GM21367 (cell line): ENCODE measurements at regions not wholly inside any gene's neighbourhood (a gene's known extent, or its start where the extent isn't known, plus 50 kb on each side); places are given as distances from the start of the nearest gene placed in this dataset.

Experiments used
- ATAC-seq: cut with Tn5 transposase; IDR thresholded peaks from one replicate; pipeline ENCODE4 v1.9.1; 2021; ENCODE audit not compliant: unreplicated experiment

DNA sequence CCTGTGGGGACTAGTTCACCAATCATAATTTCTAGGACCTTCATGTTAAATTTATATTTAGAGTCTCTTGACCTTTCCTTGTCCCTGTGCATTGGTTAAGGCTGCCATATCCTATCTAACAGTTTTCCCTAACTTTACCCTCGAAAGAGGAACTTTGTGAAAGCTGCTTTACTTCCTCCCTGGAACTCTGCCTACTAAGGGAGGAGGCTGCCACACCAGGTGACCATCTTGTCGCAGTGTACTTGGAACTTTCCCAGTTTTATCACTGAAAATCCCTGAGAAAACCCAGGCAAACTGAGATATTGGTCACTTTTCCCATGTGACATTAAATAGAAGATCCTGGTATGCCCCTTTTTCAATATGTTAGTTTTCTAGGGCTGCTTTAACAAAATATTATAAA is 317.6 kb upstream of the TSHZ2 start:
- no peak for ATAC-seq

DNA sequence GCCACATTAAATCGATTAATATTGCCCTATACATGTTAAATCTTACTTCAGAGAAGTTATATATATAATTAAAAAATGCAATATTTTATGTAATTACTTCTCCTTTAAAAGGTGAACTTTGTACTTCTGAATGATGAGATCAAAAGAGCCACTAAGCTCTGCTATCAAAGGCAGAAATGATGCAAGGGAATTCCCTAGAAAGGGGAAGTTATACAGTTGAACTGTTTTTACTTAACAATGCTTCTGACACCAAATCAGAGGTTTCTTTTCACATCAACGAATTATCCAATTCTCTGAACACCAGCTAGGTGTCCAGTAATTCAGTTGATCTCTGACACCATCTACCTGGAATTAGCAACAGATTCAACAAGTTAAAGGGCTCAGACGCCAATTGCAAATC is 319.9 kb upstream of the TSHZ2 start:
- ATAC-seq, result no peak

DNA sequence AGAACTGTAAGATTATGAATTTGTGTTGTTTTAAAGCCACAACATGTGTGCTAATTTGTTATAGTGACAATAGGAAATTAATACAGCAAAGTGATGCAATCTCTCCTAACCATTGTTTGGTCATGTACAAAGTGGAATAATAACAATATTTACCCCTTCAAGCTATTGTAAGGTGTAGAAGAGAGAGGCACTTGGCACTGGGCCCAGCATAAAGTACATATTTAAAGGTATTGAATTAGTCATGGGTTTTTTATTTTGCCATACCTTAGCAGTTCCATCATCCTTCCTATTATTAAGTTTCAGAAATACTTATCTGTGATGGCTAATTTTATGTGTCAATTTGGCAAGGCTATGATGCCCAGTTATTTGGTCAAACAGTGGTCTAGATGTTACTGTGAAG is 322.4 kb upstream of the TSHZ2 start:
- ATAC-seq, result no peak

DNA sequence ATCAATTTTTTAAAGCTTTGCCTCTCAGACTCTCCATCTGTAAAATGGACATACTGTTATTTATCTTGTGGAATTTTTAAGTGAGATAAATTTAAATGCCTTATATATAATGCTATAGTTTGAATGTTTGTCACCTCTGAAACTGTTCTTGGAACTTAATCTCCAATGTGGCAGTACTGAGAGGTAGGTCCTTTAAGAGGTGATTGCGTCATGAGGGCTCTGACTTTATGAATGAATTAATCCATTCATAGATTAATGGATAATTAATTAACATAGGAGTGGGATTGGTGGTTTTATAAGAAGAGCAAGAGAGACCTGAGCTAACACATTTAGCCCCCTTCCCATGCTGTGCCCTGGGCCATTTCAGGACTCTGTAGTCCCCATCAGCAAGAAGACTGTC is 326.3 kb upstream of the TSHZ2 start:
- ATAC-seq, result no peak

DNA sequence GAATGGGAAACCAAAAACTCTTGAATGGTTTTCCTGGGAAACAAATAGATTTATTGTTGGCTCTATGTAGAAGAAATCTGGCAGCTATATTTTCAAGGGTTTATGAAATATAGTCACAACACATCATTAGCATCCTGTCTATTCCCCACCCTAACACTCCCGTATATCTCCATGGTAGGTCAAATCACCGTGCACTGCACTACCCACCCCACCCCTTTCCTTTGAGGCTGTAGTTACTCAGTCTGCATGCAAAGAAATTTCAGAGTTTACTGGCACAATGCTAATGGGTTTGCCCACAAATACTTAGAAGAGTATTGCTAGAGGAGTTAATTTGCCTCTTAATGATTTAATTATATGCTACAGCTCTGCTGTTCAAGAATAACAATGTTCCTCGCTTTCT is 329.1 kb upstream of the TSHZ2 start:
- ATAC-seq, result no peak

DNA sequence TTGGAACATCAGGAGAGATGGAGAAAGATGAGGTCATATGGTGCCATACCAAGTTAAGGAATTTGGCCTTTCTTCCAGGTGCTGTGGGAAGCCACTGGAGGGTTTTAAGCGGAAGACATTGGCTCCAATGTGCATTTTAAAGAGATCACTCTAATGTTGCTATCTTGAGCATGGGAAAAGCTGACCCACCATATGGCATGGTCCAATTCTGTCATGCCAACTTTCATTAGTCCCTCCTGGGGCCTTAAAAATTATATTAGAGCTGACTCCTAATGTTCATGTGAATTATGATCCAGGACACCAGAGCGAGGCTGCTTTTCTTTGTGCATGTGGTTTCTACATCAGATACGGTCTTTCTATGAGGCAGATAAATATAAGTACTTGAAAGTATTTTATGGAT is 335.0 kb upstream of the TSHZ2 start:
- ATAC-seq, result no peak

DNA sequence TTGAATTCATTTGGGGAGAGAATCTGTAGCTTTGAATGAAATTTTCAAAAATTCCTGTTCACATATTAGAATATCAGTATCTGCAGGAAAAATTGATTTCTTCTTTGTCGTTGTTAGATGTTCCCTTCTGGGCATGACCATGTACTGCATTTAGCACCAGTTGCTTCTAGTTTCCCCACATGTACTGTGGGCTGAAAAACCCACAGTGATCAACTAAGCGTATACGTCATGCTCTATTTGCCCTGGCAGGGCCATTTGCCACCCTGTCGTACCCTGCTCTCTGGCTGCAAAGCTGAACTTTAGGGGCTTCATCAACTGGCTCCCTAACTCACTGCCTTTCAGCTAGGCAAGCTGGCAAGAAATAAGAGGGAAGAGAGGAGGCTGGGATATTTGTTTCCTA is 340.7 kb upstream of the TSHZ2 start:
- ATAC-seq, result no peak

DNA sequence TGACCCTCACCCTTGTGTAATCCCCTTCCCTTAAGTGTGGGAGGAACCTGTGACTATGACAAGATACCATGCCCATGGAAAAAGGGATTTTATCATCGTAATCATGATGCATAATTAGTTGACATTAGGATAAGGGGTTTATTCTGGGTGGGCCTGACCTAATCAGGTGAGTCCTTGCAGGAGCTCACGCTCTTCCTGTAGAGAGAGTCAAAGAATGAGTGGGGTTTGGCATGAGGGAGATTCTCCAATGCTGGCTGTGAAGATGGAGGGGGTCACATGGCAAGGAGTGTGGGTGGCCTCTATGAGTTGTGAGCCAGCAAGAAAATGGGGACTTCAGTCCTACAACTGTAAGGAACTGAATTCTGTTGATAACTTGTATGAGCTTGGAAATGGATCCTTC is 342.0 kb upstream of the TSHZ2 start:
- ATAC-seq, result no peak

DNA sequence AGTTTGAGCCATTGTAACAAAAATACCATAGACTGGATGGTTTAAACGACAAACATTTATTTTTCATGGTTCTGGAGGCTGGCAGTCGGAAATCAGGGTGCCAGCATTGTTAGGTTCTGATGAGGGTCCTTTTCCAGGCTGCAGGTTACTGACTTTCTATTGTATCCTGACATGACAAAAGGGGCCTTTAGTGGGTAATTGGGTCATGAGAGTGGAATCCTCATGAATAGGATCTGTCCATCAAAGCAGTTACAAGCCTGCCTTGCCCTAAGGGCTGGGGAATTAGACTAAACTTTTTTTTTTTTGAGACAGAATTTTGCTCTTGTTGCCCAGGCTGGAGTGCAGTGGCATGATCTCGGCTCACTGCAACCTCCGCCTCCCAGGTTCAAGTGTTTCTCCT is 347.9 kb upstream of the TSHZ2 start:
- no peak for ATAC-seq

DNA sequence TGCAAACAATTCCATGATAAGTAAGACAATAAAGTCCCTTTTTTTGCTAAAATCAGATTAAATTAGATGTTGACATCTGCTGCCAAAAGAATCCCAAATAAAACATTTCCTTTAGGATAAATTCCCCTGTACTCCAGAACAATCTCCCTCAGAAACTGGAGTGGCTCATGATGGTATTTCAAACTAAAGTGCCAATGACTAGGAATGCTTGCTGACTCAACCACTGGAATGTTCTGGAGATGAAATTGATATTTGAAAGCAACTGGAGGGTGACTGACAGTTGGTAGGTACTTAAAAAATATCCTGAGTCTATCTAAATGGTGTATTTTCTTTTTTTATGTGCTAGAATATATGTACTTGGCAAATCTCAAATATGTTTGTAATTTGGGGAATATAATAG is 350.1 kb upstream of the TSHZ2 start:
- ATAC-seq, result no peak

DNA sequence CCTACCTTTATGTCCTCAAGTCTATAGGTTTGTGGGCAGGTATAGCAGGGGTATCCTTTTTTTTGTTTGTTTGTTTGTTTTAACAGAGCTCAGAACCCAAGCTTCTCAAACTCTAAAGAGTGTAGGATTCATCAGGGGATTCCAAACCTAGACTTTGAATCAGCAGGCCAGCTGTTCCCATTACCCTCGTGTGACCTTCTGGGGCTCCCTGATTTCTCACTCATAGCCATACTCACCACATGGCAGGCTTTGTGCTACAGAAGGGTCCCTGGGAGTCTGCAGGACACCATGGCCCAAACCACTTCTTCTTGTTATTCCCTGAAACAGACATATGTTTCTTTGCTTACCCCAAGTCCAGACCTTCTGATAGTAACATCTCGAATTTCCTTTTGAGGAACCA is 350.8 kb upstream of the TSHZ2 start:
- ATAC-seq, result no peak

DNA sequence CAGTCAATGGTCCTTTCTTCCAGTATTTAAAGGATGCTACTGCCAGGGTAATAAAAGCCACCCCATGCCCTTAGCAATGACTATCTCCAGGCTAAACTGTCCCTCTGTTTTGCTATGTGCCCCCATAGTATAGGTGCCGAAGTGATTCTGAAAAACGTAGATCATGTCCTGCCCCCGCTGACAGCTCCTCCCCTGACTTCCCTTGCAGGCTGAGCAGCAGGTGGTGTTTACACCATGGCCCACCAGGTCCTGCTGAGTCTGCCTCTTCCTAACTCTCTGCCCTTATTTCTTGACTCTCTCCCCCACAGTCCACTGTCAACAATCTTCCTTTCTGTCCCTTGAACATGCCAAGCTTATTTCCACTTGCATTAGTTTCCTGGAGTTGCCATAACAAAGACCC is 352.5 kb upstream of the TSHZ2 start:
- ATAC-seq, result no peak

DNA sequence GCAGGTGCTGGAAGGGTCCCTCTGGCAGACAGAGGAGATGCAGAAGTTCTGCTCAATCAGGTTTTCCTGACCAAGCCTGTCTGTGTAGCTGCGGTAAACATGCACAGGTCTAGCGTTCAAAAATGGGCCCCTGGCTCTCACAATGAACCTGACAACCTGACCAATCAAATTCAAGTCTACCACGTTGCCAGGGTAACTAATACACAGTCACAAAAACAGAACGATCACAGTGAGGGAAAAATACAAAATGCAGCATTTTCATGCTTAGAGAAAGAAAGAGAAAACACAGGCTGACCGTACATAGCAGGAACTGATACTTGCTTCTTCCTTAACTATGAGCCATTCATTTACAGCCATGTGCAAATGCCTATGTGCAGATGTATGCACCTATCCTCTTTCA is 353.1 kb upstream of the TSHZ2 start:
- ATAC-seq, result no peak

DNA sequence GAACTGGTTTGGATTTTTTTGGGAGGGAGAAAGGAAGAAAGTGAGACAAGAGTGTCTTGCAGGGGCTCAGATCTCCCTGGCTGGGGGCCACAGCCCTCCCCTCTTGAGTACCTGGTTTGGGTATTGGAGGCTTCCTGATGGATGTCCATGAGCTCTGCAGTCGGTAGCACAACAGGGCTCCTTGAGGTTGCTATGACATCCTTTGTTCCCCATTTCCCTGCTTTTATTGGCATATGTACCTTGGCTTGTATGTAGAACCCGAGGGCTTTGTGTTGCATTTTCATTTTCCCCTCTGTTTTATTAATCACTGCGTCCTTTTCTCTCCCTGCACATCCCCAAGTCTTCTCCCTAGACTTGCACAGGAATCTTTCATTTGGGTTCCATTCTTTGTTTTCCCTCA is 355.5 kb upstream of the TSHZ2 start:
- ATAC-seq, result no peak

DNA sequence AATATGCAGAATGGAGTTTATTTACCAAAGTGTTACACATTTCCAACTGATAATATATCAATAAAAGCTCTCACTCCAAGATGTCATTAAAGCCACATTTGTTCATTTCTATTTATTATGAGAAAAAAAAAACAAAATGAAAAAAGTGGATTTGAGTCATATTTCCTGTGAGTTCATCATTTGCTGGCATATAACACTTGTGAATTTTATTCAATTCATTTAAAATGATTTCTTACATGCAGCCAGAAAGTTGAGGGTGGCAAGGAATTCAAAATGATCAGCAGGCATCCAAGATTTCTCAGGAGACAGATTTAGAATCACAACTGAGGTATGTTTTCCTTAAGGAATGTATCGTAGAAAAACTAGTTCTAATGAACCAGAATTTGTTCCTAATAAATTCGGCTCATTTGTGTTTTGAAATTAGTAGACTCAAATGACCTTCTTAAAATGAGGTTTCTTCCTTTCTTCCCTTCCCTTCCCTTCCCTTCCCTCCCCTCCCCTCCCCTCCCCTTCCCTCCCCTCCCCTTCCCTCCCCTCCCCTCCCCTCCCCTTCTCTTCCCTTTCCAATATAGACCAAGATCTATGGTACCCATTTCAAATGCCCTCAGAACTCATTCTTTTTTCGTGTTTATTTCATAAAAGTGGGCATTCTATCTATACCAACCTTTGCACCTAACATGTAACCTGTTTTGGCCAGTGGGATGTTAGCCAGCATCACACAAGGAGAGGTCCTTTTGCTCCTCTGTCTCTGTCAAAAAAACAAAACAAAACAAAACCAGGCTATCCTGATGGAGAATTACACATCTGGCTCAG is 357.9 kb upstream of the TSHZ2 start:
- no peak for ATAC-seq

DNA sequence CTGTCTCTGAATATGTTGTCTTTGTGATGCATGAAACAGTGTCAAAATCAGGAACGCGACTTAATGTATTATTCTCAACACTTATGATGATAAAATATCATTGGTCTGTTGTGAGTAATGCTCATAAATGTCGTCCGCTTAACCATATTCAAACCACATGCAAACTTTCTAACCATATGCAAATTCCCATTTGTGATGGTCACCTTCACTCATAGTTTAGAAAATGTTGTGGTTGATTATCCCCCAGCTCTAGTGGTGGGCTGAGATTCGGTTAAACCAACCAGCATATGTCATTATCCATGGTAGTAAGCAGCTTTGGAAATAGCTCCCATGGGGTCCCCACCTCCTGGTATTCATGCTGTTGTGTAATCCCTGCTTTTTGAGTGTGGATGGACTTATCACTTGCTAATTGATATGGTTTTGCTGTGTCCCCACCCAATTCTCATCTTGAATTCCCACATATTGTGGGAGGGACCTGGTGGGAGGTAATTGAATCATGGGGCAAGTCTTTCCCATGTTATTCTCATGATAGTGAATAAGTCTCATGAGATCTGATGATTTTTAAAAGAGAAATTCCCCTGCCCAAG is 360.0 kb upstream of the TSHZ2 start:
- ATAC-seq, result no peak

DNA sequence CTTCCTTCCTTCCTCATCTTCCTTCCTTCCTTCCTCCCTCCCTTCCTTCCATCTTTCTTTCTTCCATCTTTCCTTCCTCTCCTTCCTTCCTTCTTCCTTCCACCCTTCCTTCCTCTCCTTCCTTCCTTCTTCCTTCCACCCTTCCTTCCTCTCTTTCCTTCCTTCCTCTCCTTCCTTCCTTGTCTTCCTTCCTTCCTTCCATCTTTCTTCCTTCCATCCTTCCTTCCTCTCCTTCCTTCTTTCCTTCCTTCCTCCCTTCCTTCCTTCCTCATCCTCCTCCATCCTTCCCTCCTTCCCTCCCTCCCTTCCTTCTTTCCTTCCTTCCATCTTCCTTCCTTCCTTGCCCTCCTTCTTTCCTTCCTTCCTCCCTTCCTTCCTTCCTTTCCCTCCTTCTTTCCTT is 361.4 kb upstream of the TSHZ2 start:
- ATAC-seq, result no peak

DNA sequence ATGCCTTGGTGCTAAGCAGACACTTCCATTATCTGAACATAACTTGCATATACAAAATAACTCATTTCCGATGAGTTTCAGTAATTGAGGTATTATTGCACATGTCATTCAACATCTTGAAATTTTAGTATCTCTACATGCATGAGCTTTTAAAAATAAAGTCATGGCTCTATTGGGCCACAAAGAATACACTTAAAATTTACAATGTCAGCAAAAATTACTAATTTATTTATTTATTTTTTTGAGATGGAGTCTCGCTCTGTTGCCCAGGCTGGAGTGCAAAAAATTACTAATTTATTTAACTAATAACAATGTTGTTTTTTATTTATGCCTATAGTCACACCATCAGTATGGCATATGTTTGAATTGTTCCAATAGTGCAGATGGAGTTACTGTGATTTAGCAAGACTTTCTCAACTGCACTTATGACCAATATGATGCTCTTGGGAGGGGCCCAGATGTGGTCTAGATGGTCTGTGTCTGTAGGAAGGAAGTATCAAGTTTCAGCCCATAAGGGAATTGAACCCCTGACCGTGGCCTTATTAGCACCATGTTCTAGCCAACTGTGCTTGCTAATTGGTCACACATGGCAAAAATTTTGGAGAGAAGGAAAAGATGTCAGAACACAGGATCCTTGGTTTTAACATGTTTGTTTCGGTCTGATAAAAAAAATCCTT is 370.7 kb upstream of the TSHZ2 start:
- ATAC-seq, result no peak

DNA sequence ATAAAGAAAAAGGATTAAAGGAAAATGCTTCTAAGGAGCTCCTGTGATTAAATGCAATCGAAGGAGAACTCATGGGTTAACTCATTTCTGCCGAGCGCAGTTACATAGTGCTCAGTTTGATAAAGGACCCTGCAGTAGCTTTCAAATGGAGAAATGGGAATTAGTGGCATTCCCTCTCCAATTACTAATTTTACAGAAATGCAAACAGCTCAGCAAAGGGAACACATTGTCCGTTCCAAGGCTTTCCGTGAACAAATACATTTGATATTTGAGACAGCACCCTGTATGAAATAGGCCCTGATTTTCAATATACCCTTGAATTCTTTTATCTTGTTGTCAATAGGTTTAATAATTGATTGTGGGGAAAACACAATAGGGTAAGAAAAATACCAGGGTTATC is 375.9 kb upstream of the TSHZ2 start:
- ATAC-seq, result no peak

DNA sequence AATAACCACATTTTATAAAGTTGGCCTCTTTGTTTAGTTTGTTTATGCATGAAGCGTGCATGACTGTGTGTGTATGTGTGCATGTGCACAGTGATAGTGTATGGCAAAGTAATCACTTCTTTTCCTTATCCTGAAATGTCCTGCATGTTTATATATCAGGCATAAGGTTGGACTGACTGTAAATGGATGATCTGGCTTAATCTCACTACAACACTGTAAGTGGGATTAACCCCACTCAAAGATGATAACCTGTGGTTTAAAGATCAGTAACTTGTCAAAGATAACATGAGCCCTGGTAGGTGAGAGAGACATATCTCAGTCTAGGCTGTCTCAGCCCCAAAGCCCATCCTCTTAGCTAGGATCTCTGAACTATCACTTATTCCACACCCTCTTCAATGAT is 376.6 kb upstream of the TSHZ2 start:
- no peak for ATAC-seq

DNA sequence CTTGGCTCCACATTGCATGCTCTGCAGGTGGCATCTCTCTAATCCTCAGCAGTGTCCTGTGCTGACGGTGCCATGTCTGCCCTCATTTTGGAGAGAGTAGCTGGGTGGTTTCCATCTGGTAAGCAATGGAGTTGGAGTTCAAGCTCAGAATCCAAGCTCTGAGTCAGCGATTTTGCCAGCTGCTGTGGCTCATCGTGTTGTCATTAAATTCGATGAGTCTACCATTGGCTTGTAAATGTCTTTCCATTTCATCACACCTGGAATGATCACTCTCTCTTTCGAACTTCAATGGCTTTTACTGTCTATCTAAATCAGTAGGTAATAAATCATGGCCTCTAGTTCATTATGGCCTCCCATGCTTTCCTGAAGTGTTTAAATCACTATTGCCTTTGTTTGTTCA is 378.5 kb upstream of the TSHZ2 start:
- ATAC-seq, result no peak

DNA sequence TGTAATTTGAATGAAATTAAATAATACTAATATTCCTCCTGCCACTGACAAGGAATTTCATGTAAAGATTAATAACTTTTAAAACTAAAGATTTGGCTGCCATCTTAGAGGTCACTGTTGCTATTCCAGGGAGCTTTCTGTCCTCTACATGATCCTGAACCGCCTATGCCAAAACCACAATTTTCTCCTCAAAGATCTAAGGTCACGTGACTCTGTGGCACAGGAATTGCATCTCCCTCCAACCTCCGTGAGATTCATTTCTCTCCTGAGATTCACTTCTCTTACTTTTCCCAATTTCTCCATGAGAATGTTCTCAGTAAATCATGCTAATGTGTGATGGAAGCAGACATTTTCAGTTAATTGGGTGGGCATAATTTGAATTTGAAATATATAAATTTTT is 379.6 kb upstream of the TSHZ2 start:
- ATAC-seq, result no peak

DNA sequence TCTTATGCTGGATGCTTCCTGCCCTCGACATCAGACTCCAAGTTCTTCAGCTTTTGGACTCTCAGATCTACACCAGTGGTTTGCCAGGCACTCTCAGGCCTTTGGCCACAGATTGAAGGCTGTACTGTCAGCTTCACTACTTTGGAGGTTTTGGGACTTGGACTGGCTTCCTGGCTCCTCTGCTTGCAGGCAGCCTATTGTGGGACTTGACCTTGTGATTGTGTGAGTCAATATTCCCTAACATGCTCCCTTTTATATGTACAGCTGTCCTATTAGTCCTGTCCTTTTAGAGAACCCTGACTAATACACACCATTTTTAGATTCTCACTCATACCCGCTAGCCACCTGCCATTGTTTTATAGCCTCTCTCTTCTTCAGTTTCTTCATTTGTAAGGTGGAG is 382.1 kb upstream of the TSHZ2 start:
- ATAC-seq, result no peak
